CD4-positive, alpha-beta T cell (primary cell): ENCODE measurements at regions not wholly inside any gene's neighbourhood (a gene's known extent, or its start where the extent isn't known, plus 50 kb on each side); places are given as distances from the start of the nearest gene placed in this dataset.

Experiments
- ATAC-seq: fragments of 200-7000 bp; cut with Tn5 transposase; one replicate; pipeline ENCODE4 v1.10.0; 2022; ENCODE audit warnings: mild to moderate bottlenecking; ENCODE audit not compliant: poor library complexity
- CTCF ChIA-PET: fragments of 350-600 bp; sonication (Branson Sonifier 250); formaldehyde crosslinking; loops from one replicate; lab custom pipeline; 2021; ENCODE audit warnings: antibody characterized with exemption, inconsistent platforms; lab: Charles Lee
- POLR2A ChIA-PET: fragments of 350-600 bp; sonication (Branson Sonifier 250); formaldehyde crosslinking; loops from one replicate; lab custom pipeline; 2021; ENCODE audit warnings: antibody characterized with exemption, inconsistent platforms; lab: Charles Lee
- DNase-seq, 14 experiments: peaks; one replicate each; pipeline ENCODE4 v3.0.0-alpha.2; 2013 to 2020; ENCODE audit warnings: mixed read lengths in 2 of 14
- H3K27ac ChIP-seq, 2 donors: one replicate each; pipeline versions ENCODE4 v1.5.1 to v1.7.0; 2013; ENCODE audit warnings: low read length in 2 of 2, low read depth in 1 of 2, mild to moderate bottlenecking in 1 of 2
- H3K27me3 ChIP-seq, 2 experiments: 1 replicate in 1 of 2; 2 replicates in 1 of 2; pipeline versions ENCODE4 v1.6.1 to v1.7.0; 2013; ENCODE audit warnings: low read length in 2 of 2, control low read depth in 1 of 2, mild to moderate bottlenecking in 1 of 2, moderate library complexity in 1 of 2; ENCODE audit not compliant: insufficient read depth in 2 of 2, control insufficient read depth in 1 of 2
- H3K36me3 ChIP-seq: one replicate; pipeline ENCODE4 v1.6.1; 2013; ENCODE audit warnings: low read length, control low read depth; ENCODE audit not compliant: insufficient read depth
- H3K4me1 ChIP-seq: one replicate; pipeline ENCODE4 v1.6.1; 2013; ENCODE audit warnings: low read length, control low read depth; ENCODE audit not compliant: insufficient read depth
- H3K4me3 ChIP-seq: one replicate; pipeline ENCODE4 v1.5.1; 2013; ENCODE audit warnings: mild to moderate bottlenecking, low read length, moderate library complexity
- H3K9me3 ChIP-seq, 2 experiments: 1 replicate in 1 of 2; 2 replicates in 1 of 2; pipeline versions ENCODE4 v1.6.1 to v1.7.0; 2013; ENCODE audit warnings: low read length in 2 of 2, mild to moderate bottlenecking in 2 of 2, control low read depth in 1 of 2, moderate library complexity in 1 of 2; ENCODE audit not compliant: control insufficient read depth in 1 of 2, insufficient read depth in 1 of 2
- H3K27ac Mint-ChIP-seq: one replicate; pipeline ENCODE4 v1.8.0; 2020; ENCODE audit warnings: mixed read lengths
- H3K27me3 Mint-ChIP-seq: one replicate; pipeline ENCODE4 v1.8.0; 2021; ENCODE audit warnings: mixed read lengths
- H3K36me3 Mint-ChIP-seq: one replicate; pipeline ENCODE4 v1.8.0; 2021; ENCODE audit warnings: low read depth, mixed read lengths
- H3K4me1 Mint-ChIP-seq: one replicate; pipeline ENCODE4 v1.8.0; 2021; ENCODE audit warnings: low read depth, mixed read lengths
- H3K4me3 Mint-ChIP-seq: one replicate; pipeline ENCODE4 v1.8.0; 2020; ENCODE audit warnings: mild to moderate bottlenecking, mixed read lengths
- H3K9me3 Mint-ChIP-seq: one replicate; pipeline ENCODE4 v1.8.0; 2020; ENCODE audit warnings: mixed read lengths
- intact Hi-C, 2 experiments: fragments of 100-400 bp; cut with DNase I in 1 of 2; cut with micrococcal nuclease in 1 of 2; formaldehyde crosslinking; loops; one replicate each; pipeline versions ENCODE4 v1.15.1 to v1.9.0; 2023 to 2025; cut with DNase I, micrococcal nuclease
- TF ChIP-seq, protein P1 (sequence below): fragments of 200-600 bp; IDR thresholded peaks from one replicate; pipeline ENCODE4 v1.8.0; 2022; ENCODE audit warnings: antibody characterized with exemption, mild to moderate bottlenecking

DNA sequence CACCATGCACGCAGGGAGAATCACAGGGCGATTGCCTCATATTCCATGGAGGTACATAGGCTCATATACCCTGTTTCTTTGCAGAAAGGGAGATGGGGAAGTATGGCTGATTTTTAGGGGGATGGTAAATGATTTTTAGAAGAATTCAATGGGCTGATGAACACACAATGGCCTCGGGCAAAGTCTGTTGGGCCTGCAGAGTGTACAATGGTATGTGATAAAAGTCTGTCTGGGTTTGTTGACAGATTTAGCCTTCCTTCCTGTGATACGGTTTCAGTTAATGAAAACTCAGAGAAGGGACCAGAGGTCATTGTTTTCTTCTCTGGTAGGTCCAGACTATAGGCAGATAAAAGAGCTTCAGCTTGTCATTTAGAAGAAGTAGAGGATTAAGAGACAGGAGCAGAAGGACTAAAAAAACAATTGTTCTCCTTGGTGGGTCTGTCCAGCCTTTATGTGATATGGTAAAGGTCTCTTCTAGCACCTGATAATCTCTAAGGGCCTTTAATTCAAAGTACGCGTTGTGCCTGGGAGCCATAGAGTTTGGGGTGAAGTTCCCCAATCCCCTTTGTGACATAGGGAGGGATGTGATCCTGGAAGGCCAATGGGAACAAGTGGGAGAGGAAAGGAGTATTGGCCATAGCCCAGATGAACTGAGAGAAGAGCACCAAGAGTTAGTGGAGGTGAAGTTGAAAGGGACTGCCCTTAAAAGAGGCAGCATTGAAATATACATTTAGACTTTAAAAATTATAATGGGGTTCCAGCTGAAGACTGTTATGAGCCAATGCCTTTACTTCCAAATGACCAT is 107.5 kb upstream of the SERPINE2 start:
- Mint-ChIP-seq H3K27ac (no peak overlapping the region), H3K9me3 (no peaks in the 10 kb centered on the region), H3K4me3 (no peak overlapping the region), H3K27me3 (peaks cover 25% of the 10 kb centered on the region), H3K36me3 (no peaks in the 10 kb centered on the region), H3K4me1 (no peaks in the 10 kb centered on the region)
- no peak overlapping the region for H3K4me3 ChIP-seq
- intact Hi-C loops = no loop called here
- no peaks in the 10 kb centered on the region for H3K36me3 ChIP-seq
- H3K9me3 ChIP-seq = peaks cover 0 to 4% of the 10 kb centered on the region in 2 experiments
- TF ChIP-seq, protein P1, sequence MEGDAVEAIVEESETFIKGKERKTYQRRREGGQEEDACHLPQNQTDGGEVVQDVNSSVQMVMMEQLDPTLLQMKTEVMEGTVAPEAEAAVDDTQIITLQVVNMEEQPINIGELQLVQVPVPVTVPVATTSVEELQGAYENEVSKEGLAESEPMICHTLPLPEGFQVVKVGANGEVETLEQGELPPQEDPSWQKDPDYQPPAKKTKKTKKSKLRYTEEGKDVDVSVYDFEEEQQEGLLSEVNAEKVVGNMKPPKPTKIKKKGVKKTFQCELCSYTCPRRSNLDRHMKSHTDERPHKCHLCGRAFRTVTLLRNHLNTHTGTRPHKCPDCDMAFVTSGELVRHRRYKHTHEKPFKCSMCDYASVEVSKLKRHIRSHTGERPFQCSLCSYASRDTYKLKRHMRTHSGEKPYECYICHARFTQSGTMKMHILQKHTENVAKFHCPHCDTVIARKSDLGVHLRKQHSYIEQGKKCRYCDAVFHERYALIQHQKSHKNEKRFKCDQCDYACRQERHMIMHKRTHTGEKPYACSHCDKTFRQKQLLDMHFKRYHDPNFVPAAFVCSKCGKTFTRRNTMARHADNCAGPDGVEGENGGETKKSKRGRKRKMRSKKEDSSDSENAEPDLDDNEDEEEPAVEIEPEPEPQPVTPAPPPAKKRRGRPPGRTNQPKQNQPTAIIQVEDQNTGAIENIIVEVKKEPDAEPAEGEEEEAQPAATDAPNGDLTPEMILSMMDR = no peak
- H3K4me1 ChIP-seq = no peaks in the 10 kb centered on the region
- CTCF ChIA-PET = no interaction called here
- ATAC-seq (no peak), DNase-seq (no peak)
- peaks cover 0 to 9% of the 10 kb centered on the region in 2 experiments for H3K27me3 ChIP-seq
- no peak overlapping the region for H3K27ac ChIP-seq
- POLR2A ChIA-PET = no interaction called here

DNA sequence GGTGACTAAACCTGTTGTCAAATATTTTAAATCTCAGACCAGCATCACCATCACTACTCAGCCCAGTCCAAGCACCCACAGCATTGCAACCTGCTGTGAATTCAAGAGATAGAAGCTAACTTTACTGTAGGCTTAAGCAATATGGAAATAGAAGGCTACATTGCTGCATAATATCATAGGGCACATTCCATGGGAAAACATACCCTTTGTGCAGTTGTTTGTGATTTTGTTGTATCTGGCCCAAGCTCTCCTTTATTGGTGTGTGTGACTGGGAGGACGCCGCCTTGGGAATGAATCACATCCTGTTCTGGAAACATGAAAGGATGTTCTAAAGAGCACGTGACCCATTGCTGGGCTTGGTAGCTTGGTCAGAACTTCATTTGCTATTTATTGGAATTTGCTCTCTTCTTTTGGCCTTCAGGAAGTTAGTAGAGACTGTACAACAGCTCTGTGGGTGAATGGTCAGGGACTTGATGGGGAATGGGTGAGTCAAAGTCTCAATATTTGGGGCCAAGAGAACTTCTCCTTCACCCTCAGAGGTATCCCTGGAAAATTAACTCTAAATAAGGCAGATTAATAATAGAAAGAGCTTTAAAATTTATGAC is 106.8 kb upstream of the SERPINE2 start:
- ATAC-seq (no peak), DNase-seq (no peak)
- CTCF ChIA-PET = no interaction called here
- intact Hi-C loops = no loop called here
- no peaks in the 10 kb centered on the region for H3K4me1 ChIP-seq
- no peak overlapping the region for H3K4me3 ChIP-seq
- POLR2A ChIA-PET = no interaction called here
- Mint-ChIP-seq H3K9me3 (no peaks in the 10 kb centered on the region), H3K27ac (no peak overlapping the region), H3K27me3 (peaks cover 31% of the 10 kb centered on the region), H3K36me3 (no peaks in the 10 kb centered on the region), H3K4me1 (no peaks in the 10 kb centered on the region), H3K4me3 (no peak overlapping the region)
- no peak overlapping the region for H3K27ac ChIP-seq
- H3K36me3 ChIP-seq = no peaks in the 10 kb centered on the region
- TF ChIP-seq, protein P1 = no peak
- H3K9me3 ChIP-seq = peaks cover 0 to 4% of the 10 kb centered on the region in 2 experiments
- H3K27me3 ChIP-seq = peaks cover 0 to 14% of the 10 kb centered on the region in 2 experiments

DNA sequence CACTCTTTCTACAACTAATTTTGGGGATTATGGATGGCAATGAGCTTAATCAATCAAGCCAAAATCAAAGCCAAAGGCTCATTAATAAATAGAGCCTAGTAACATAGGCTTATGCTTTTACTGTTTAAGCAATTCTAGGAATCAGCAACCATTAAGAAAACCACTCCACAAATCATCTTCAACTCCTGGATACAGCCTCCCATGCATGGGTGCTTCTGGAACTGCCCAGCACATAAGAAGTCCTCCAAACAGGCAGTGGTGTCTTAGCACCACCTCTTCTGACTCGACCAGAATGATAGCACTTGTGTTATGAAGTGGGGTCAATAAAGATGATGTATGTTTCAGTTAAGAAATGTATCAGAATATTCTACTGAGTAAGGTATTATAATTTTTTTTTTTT is 104.4 kb upstream of the SERPINE2 start:
- Mint-ChIP-seq H3K9me3 (no peaks in the 10 kb centered on the region), H3K4me1 (no peaks in the 10 kb centered on the region), H3K36me3 (no peaks in the 10 kb centered on the region), H3K4me3 (no peak overlapping the region), H3K27me3 (peaks cover 36% of the 10 kb centered on the region), H3K27ac (no peak overlapping the region)
- TF ChIP-seq, protein P1 = no peak
- DNase-seq = no peak
- CTCF ChIA-PET = no interaction called here
- no peak overlapping the region for H3K27ac ChIP-seq
- H3K4me1 ChIP-seq = no peaks in the 10 kb centered on the region
- intact Hi-C loops = no loop called here
- H3K27me3 ChIP-seq = peaks cover 0 to 14% of the 10 kb centered on the region in 2 experiments
- no peak overlapping the region for H3K4me3 ChIP-seq
- no peaks in the 10 kb centered on the region for H3K36me3 ChIP-seq
- POLR2A ChIA-PET = no interaction called here
- H3K9me3 ChIP-seq = no peaks in the 10 kb centered on the region
- ATAC-seq = no peak
